ENCODE measurements at regions not wholly inside any gene's neighbourhood (a gene's known extent, or its start where the extent isn't known, plus 50 kb on each side); places are given as distances from the start of the nearest gene placed in this dataset.

GRCh38 chr3:150073513-150073912 is 102.8 kb upstream of the PFN2 start:
- ATAC-seq (ENCODE audit: poor library complexity): no peak
- intact Hi-C loops (cut with DNase I): no loop called here
- no peak for DNase-seq

- intact Hi-C loops (cut with DNase I): no loop called here
- DNase-seq (no peak), ATAC-seq (ENCODE audit: poor library complexity) (no peak)
Observed at GRCh38 chr3:150073031-150073430, 102.3 kb upstream of the PFN2 start.

DNA sequence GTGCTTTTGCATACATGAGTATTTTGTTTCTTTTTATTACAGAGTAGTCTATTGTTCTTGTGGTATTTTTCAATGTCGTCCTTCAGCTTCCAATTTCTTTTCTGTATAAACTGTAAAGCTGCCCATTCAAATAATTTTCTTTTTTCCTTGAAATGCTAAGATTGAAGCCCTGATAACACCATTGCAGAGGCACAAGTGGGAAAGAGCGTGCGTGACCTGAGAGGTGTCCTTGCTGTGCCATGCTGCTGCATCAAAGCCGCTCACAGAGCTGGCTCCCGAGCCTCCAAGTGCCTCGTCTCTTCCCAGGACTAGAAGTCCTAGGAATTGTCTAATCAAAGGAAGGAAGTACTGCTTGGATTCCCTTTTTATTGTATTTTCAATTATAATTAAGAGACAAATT is 101.9 kb upstream of the PFN2 start:
- DNase-seq: no peak
- intact Hi-C loops (cut with DNase I): no loop called here
- no peak for ATAC-seq (ENCODE audit: poor library complexity)

DNA sequence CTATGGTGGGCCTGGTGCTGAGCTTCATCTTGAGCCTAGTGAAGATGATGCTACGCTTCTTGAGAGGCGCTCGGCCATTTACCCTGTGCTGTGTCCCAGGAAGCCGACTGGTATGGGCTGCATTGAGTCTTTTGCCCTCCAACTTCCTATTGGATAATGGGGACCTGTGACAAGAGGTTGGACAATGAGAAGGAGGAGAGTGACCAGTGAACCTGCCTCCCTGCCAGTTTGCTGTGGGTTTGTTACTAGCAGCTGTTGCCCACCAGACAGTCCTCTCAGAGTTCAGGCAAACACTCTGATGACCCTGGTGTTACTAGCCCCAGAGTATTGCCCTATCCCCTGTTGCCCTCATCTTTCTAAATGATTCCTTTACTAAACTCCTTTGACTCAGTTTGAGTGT is 99.6 kb upstream of the PFN2 start:
- intact Hi-C loops (cut with DNase I): no loop called here
- no peak for ATAC-seq (ENCODE audit: poor library complexity)

DNA sequence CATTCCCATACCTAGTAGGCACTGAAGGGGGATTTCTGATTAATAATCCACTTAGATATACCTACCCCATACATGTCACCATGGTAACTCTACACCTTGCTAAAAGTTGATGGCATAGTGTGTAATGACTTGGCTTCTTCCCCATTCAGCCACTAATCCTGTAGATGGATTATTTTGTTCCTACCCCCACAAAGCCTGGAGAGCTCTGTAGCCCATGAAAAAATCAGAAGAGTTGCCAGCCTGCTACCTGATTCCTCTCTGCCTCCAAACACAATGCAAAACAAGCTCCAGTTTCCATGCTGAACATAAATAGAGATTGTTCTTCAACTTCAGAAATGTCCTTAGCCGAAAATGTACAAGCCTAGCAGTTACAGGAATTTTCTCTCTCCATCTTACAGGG is 98.9 kb upstream of the PFN2 start:
- ATAC-seq (ENCODE audit: poor library complexity) (no peak), DNase-seq (no peak)
- intact Hi-C loops (cut with DNase I): no loop called here

More for the DNA sequence above, 99.6 kb upstream of the PFN2 start:
- no peak for DNase-seq

- no peak for DNase-seq
- no peak for ATAC-seq (ENCODE audit: poor library complexity)
- intact Hi-C loops (cut with DNase I): no loop called here
Observed at GRCh38 chr3:150069154-150069527, 98.4 kb upstream of the PFN2 start.

GRCh38 chr3:150068440-150069153 is 97.9 kb upstream of the PFN2 start:
- intact Hi-C loops (cut with DNase I): no loop called here
- no peak for DNase-seq
- ATAC-seq (ENCODE audit: poor library complexity): no peak

DNA sequence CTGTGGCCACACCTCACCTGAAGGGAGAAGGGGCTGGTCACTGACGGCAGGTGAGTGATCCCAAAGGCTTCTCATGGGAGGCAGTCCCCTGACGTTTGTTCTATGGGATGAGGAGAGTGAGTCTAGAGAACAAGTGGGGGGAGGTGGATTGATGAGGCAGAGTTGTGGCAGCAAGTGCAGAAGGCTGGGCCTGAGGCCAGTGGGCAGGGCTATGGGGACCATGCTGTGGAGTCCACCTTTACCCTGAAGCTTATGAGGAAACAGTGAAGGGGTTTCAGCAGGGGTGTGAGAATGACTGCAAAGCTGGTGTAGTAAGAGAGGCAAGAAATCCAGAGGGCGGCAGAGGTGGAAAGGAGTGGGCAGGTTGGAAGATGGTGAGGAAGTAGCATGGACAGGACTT is 96.9 kb upstream of the PFN2 start:
- intact Hi-C loops (cut with DNase I): no loop called here
- DNase-seq (no peak), ATAC-seq (ENCODE audit: poor library complexity) (no peak)

DNA sequence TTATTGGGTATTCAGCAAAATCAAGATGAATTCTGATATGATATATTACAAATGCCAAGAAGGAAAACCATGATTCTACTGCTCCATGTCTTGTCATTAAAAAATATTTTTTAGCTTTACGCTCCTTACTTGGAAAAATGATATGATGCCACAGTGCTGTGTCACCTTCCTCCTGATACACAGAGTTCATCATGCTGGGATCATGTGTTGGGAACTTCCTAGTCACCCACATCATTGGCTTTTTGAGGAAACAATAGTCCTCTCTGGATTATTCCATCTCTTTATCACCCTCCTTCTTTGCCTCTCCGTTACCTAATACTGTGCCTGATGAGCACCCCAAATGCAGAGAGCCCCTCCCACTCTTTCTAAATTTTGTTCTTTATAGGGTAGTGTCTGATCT is 94.3 kb upstream of the PFN2 start:
- ATAC-seq (ENCODE audit: poor library complexity) (no peak), DNase-seq (no peak)
- intact Hi-C loops (cut with DNase I): no loop called here

- ATAC-seq (ENCODE audit: poor library complexity): no peak
- intact Hi-C loops (cut with DNase I): no loop called here
- DNase-seq: no peak
Observed at GRCh38 chr3:150063237-150063636, 92.5 kb upstream of the PFN2 start.

DNA sequence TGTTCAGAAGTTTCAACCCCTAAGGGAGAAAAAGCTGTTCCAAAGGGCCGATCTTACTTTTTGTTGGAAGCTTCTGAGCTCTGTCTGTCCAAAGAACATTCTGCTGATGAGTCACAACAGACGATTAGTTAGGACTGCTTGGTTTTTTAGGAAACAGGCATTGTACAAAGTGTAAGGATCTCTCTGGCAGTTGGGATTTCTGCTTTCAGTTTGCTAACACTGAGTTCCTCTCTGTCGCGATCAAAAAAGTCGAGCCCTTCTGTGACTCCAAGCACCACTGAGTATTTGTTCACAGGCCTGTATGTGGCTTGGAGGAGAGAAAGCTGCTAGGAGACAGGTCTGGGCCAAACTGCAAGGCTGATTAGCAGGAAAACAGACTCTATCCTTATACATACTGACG is 91.8 kb upstream of the PFN2 start:
- DNase-seq (no peak), ATAC-seq (ENCODE audit: poor library complexity) (peak; percentile 74)
- intact Hi-C loops (cut with DNase I): no loop called here

GRCh38 chr3:150061288-150062024 is 90.8 kb upstream of the PFN2 start:
- DNase-seq (no peak), ATAC-seq (ENCODE audit: poor library complexity) (peak; percentile 74)
- intact Hi-C loops (cut with DNase I): no loop called here

DNA sequence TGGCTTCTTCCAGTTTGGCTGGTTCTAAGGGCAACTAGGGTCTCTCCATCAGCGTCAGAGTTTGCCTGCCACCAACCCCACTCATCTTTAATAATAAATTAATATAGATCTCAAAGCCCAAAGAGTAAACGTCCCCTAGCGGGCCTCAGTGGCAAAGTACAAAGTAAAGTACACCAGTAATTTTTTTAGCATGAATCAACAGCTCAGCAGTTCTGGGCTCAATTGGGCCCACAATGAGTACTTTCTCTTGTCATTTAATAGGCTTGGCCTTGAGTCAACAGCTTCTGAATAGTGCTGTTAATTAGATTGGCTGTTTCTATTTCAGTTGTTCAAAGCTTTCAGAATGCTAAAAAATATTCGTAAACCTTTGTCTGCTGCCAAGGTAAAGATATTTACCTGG is 89.0 kb upstream of the PFN2 start:
- intact Hi-C loops (cut with DNase I): no loop called here

DNA sequence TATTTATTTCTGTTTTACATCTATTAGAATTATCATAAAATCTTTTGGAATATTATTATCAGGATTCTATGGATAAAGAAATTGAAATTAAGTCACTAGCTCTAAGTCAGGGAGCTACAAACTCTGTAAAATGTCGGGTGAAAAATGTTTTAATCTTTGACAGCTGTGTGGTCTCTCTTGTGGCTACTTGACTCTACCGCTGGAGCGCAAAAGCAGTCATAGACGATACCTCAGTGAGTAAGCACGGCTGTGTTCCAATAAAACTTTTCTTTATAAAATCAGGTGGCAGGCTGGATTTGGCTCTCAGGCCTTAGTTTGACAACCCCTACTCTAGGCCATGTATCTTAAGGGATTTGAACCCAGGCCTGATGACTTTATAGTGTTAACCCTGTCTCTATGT is 88.5 kb upstream of the PFN2 start:
- intact Hi-C loops (cut with DNase I): no loop called here
- no peak for DNase-seq
- no peak for ATAC-seq (ENCODE audit: poor library complexity)

More for the DNA sequence above, 89.0 kb upstream of the PFN2 start:
- no peak for ATAC-seq (ENCODE audit: poor library complexity)
- no peak for DNase-seq

DNA sequence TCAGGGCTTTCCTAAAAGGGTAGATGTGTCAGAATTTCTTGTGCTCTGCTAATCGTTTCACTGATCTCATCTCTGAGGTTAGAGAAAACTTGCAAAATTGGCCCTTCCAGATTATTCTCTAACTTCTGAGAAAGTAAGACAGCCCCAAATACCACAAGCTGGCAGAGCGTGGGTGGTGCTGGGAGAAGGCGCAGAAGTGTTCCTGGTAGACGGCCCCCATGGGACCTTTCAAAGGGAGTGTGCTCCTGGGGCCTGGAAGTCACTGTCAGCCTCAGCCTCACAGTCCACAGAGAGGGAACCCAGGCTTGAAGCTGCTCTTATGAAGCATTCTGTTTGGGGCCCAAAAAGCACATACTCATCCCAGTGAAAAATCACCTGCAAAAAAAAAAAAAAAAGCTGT is 86.5 kb upstream of the PFN2 start:
- no peak for ATAC-seq (ENCODE audit: poor library complexity)
- intact Hi-C loops (cut with DNase I): no loop called here

DNA sequence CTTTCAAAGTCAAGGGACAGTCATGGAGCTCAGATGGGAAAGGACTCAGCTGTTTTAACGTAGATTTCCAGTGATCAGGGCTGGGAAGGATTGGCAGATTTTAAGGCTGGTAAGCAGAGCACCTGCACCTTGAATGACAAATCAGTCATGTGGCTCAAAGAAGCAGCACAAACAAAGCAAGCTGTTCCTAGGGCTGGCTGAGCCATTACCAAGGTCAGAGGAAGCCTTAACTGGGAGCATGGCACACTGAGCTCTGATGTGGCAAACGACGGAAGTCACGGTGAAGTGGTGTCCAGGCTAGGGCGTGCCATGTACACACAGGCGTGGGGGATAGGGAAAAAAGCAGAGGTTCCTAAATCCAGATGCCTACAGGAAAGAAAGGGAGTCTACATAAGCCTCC is 84.6 kb upstream of the PFN2 start:
- ATAC-seq (ENCODE audit: poor library complexity) (no peak), DNase-seq (no peak)
- intact Hi-C loops (cut with DNase I): no loop called here

More for the DNA sequence above, 86.5 kb upstream of the PFN2 start:
- DNase-seq: no peak

DNA sequence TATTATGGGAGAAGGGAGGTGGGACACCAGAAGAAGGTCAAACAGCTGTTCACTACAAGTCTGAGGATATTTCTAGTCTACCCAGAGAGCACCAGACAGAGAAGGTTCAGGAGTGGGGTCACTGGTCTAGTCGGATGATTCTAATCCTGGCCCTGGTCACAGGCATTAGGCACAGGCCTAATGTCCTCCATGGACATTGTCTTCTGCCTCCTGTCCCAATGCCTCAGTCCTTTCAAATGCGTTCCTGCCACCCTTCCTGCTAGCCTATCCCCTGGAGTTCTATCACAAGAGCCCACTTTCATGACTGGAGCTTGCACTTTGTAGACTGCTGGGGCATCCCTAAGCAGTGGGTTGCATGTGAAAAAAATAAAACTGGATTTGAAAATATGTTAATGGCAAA is 83.9 kb upstream of the PFN2 start:
- no peak for DNase-seq
- no peak for ATAC-seq (ENCODE audit: poor library complexity)
- intact Hi-C loops (cut with DNase I): no loop called here

DNA sequence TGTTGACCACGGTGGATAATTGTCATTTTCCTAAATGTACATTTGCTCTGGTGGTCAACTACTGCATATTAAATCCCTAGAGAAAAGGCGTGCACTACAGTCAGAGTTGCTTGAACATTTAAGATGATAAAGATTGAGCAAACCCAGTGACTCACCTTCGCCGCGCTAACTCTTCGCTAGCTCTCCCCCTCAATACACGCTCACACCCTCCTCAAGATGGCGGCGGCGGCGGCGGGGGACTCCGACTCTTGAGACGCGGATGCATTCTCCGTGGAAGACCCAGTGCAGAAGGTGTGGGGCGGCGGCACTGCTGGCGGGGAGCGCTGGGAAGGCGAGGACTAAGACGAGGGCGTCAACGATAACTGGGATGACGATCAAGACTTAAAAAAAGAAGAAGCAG is 79.8 kb upstream of the PFN2 start:
- intact Hi-C loops (cut with DNase I): no loop called here
- no peak for ATAC-seq (ENCODE audit: poor library complexity)
- DNase-seq: no peak

DNA sequence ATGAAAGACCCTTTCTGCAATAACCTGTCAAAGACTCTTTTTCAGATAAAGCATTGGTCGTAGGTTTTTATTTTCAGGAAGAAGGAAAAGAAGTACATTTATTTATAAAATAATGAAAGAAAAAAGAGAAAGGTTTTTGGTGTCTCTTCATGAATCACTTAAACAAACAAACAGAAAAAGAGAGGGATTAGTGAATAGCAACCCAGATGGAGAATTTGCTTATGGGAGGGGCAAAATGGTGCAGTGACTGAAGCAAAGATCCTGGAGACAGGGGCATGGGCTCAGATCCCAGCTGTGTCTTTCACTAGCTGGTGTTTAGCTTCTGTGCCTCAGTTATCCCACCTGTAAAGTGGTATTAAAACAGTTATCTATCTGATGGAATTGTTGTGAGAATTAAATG is 78.6 kb upstream of the PFN2 start:
- ATAC-seq (ENCODE audit: poor library complexity) (no peak), DNase-seq (no peak)
- intact Hi-C loops (cut with DNase I): loop anchor here (5.0 kb wide), 1 partner anchor 37 kb away; no protein-coding TSS in a partner anchor

- DNase-seq (no peak), ATAC-seq (ENCODE audit: poor library complexity) (no peak)
- intact Hi-C loops (cut with DNase I): no loop called here
Observed at GRCh38 chr3:150041877-150042276, 71.2 kb upstream of the PFN2 start.

DNA sequence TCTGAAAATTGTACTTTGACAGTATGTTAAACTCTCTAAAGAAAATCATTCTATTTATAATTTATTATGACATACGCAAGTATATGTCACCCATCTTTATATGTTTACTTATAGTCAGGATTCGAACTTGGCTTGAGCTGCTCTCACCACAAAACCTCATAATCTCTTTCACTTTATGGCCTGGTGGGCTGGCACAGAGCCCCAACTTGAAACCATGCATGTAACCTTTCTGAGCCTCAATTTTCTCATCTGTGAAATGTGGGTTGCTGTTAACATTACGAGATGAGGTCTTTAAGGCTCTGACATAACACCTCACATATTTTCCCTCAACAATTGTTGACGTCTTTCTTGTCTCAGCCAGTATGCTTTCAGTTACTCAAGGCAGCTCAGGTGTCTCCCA is 69.4 kb upstream of the PFN2 start:
- intact Hi-C loops (cut with DNase I): no loop called here
- ATAC-seq (ENCODE audit: poor library complexity): no peak
- DNase-seq: no peak

All from Right ventricle myocardium superior (tissue), 1 donor.